ENCODE measurements at regions not wholly inside any gene's neighbourhood (a gene's known extent, or its start where the extent isn't known, plus 50 kb on each side); places are given as distances from the start of the nearest gene placed in this dataset.
A peak's percentile ranks its signal among the peaks of the same experiment; 100 is the strongest.
"Not testable (repeated sequence)": the region's sequence is repeated elsewhere in the genome, so short reads cannot be mapped to it uniquely, and the experiment has no call there.

DNA sequence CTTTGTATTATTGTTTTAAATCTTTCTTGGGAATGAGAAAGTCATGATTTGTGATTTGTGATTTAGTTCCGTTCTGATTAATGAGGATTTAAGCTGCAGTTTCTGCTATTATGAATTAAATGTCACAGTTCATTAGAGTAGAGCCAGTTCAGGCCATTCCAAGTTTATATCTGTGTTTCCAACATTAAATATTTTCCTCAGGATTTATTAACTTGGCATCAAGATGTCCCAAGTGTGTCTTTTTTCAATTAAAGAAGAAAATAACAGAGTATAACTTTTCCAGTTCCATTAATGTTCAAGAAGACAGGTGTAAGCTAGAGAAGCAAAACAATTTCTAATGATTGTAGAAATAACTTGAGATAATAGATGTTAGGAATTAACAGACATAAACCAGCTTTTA is 1183.2 kb upstream of the CELF2 start:
- DNase-seq, result no peak

DNA sequence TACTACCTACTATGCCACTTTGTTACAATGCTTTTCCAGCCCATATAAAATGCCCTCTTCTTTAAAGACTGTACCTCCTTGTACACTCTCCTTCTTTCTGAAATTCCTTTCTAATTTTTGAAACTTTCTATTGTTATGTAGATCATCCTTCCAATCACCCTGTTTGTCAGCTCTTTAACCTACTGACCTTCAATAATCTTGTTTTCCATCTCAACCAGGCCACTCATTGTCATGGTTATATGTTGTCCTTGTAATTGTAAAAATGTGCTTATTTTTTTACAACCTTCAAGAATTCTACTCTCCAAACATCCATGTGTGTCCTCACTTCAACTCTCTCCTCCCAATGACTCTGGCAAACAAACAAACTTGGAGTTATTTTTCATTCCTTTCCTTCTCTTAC is 1172.6 kb upstream of the CELF2 start:
- DNase-seq, result no peak

DNA sequence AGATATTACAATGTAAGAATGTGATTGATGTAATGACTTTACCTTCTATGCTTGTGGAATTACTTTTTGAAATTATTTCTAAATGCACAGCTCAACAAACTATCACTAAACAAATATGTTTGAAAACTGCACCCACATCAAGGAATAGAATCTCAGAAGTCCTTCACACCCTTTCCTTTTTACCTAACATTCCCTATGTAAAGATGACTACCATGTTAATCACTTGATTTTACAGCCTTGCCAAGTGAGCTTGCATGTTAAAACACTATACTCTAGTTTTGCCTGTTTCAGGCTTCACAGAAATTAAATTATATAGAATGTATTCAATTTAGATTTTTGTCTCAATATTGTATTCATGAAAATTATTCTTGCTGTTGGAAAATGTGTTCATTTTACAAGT is 1169.4 kb upstream of the CELF2 start:
- DNase-seq, result no peak

DNA sequence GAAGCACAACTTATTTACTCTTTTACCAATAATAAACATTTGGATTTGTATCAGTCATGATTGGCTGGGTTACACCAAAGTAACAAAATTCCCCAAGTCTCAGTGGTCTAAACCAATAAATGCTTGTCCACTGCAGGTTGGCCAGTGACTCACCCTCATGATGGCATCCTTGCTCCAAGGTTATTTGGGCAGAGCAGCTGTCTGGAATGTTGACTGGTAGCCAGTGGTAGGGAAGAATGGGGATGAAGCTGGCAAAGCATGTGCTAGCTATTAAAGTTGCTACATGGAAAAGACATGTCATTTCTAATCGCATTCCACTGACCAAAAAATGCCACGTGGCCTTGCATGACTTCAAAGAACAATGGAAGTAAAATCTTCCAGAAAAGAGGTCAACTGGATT is 1168.7 kb upstream of the CELF2 start:
- DNase-seq, result no peak

DNA sequence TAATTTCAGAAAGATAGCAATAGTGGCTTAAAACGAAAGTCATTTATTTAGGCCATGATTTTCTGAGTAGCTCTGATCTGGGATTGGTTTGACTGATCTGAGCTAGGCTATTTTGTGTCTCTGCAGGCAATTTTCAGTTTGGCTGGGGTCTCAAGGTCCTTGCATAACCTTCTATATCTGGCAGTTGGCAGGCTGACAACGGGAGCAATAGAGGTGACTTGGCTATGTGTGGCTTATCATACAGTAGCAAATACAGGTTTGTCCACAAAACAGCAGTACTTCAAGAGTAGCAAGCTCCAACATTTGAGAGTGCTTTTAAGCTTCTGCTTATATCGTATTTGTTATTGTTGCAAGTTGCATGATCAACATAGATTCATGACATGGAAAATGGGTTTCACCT is 1167.3 kb upstream of the CELF2 start:
- no peak for DNase-seq

DNA sequence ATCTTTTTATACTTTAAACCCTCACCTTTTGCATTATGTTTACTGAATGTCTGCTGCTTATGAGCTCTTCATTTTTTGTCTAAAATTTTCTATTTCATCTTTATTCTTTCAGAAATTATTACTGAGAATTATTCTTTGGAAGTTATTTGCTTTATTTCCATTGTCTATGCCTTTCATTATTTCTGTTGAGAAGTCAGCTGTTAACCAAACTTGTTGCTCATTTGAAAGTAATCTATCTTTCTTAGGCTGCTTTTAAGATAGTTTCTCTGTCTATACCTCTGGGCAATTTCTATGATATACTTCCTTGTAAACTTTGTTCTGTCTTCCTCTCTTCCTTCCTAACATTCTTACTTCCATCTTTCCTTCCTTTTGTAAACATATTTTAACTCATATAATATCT is 1165.9 kb upstream of the CELF2 start:
- no peak for DNase-seq

DNA sequence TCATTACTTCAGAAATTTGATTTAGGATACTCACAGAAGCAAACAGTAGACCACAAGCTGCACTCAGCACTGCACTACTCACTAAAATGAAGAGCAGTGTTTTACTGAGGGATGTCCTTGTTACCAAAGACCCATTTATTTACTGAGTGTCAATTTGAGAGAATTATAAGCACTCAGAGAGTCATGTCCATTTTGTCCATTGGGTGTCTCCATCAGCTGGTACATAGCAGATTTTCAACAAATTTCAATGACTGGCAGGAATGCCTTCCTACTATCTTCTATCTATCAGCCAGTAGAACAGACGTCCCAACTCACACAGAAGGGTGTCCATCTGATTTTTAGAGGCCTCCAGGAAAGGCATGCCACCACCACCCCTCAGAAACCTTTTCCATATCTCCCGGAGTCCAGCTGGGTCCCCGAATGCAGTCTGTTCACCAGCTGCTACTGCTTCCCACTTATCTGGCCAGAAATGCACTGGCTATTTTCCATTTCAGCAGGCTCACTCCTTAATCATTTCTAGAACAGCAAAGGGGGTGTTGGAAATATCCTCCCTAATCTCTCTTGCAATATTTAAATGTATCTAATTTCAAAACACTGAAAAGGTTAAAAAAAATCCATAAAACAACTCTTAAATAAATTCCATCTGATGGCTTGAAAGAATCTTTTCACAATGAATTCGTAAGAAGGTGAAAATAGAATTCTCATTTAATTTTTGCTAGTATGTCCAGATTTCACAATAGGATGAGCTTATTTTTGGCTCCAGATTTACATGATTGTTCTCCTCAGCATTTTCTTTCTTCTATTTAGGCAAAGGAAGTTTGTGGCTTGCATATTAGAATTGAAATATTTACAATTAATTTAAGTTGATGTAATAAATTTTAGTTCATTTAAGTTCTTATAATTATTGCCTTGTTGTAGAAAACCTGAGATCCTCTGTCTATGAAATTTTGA is 1164.0 kb upstream of the CELF2 start:
- DNase-seq, result no peak

DNA sequence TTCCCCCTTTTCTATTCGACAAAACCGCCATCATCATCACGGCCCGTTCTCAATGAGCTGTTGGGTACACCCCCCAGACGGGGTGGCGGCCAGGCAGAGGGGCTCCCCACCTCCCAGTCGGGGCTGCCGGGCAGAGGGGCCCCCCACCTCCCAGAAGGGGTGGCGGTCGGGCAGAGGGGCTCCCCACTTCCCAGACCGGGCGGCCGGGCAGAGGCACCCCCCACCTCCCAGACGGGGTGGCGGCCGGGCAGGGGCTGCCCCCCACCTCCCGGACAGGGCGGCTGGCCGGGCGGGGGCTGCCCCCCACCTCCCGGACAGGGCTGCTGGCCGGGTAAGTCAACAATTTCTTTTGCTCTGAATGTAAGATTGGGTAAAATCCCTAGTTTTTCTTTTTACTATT is 1162.2 kb upstream of the CELF2 start:
- not testable (repeated sequence) for DNase-seq

DNA sequence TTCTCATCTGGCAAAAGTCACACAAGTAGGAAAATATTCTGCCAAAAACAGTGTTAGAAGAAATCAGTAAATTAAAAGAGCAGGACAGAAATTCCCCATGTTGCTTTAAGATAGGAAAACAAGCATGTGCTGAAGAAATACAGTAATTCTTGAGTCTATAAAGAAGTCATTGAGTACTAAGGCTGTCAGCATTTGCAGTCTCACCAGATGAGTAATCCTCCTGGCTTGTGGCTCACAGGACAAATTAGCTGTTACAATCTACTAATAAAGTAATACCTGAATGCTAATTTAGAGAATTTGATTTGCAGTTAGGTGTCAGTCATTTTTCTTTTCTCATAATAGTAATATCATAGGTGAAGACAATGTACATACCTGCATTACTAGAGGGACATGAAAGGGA is 1158.9 kb upstream of the CELF2 start:
- DNase-seq, result no peak

DNA sequence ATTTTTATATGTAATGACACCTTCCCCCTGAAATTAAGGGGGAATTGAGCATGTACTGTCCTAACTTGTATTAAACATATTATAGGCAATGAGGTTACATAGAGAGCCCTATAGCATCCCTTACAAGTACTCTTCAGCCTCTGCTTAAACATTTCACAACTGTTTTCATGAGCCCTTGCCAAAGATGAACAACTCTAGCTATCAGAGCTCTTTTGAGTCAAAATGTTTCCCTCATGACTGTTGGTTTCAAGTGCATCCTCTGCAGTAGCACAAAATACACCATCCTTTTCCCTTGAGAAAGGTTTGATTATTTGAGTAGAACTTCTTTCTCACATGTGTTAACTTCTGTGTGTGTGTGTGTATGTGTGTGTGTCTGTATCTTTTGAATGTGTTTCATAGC is 1157.6 kb upstream of the CELF2 start:
- no peak for DNase-seq

DNA sequence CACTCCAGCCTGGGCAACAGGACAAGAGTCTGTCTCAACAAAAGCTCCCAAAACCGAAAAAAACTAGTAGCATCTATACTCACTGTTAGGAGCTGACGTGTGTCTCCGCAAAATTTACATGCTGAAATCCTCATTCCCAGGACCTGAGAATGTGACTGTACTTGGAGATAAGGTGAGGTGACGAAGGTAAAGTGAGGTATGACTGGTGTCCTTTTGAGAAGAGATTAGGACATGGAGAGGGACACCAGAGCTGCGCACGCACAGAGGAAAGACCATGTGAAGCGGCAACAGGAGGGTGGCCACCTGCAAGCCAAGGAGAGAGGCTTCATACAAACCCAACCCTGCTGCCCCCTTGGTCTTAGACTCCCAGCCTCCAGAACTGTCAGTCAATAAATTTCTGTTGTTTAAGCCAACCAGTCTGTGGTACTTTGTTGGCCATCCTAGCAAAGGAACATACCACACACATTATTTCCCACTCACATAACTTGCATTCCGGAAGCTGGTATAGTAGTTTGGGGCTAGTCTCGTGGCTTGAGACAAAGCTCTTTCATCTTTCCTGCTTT is 1154.0 kb upstream of the CELF2 start:
- no peak for DNase-seq

DNA sequence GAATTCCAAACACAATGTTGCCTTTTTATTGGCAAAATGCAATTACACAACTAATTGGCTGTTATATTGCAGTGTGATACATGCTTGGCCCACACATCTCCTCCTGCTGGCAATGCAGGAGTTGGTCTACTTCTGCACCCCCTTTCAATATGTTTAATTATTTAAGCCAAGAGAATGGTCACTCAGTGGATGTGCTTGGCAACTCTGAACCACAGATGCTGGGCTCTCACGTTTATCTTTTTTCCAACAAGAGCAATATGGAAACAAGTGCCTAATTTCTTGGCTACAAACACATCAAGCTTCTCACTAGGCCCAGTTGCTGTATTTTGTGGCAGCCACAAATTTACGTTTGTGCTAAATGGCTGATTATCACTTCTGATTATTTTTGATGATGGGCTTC is 1149.2 kb upstream of the CELF2 start:
- DNase-seq, result no peak

DNA sequence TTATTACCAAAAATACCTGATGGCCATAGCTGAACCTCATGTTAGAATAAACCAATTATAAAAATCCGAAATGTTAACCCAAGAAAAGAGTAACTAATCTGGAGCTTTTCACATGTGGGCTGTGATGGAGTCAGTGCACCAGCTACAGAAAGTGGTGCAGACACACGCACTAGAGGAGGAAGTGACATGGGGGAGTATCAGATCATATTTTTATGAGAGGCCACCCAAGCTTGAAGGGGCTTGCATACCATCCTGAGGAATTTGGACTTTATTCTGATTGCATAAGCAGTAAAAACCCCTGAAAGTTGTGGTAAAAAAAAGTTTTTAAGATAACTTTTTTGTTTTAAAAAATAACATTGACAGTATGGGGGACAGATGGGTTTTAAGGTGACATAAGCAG is 1148.5 kb upstream of the CELF2 start:
- no peak for DNase-seq

DNA sequence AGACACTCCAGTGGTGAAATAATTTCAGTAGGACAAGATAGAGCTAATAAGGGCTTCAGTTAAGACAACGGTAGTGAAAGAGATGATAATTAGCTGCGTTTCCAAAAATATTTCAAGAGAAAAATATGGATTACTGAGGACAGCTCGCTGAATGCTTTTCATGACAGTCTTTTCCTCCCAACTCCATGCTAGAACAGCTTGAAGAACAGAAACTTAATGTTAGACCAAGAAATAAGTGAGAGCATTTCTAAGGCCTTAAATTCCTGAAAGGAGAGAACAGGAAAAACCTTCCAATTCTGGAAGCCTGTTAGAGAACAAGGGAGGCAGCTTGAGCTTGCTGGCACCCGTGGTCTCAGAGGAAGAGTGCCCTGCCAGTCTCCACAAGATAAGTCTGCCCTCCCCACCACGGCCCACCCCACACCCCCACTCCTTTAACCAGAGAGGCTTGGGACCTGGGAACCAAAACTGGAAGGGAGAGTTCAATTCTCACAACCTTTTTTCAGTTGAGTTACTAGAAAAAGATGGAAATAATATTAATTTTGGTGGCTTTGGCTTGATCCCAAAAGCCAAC is 1148.0 kb upstream of the CELF2 start:
- DNase-seq, result no peak

DNA sequence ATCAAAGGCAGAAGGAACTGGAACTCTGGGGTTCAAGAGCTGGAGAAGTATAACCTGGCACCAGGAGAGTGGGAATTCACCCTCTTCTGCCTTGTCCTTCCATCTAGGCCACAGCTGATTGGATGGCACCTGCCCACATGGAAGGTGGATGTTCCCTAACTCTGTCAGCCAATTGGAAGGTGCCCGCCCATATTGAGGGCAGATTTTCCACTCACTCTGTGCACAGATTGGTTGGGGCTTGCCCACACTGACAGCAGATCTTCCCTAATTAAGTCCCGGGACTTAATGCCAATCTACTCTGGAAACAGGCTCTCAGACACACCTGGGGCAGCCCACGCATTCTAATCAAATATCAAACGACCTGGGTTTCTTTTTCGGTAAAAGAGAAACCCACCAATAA is 1142.3 kb upstream of the CELF2 start:
- no peak for DNase-seq

DNA sequence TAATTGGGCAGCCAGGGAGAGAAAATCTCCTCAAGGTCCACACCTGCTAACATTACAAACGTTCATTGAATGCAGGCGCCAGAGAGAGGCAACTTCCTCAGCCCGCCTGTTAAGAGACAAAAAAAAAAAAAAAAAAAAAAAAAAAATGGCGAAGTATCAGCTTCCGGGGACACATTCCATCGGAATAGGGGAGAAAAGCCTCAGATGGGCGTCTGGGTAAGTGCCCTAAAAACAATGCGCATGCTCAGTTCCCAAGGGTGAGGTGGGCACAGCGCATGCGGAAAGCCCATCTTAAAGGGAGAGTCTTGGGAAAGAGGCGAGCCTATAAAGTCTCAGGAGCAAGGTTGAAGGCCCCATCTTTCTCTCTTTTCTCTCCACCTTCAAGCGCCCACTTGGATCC is 1139.7 kb upstream of the CELF2 start:
- no peak for DNase-seq

DNA sequence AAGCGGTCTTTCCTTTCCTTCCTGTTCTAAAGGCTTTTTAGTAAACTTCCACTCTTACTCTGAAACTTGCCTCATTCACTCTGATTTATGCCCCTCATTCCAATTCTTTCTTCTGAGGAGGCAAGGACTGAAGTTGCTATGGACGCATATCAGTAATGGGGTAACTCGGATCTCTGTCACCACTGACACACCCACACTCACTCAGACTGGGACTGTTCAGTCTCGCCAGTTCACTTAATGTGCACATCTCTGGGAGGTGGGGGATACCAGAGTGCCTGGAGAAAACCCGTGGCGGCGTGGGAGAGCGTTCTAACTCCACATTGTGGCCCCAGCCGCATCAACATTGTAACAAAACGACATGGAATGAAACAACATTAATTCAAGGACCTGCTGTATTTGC is 1139.3 kb upstream of the CELF2 start:
- no peak for DNase-seq

DNA sequence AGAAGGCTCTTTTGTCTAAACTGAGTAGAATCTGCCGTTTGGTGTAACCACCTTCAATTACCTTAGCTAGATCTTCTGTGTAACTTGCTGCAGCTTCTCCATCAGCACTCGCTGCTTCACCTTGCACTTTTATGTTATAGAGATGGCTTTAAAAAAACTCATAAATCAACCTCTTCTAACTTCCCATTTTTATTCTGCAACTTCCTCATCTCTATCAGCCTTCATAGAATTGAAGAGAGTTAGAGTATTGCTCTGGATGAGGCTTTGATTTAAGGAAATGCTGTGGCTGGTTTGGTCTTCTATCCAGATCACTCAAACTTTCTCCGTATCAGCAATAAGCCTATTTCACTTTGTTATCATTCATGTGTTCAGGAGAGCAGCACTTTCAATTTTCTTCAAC is 1131.9 kb upstream of the CELF2 start:
- no peak for DNase-seq

DNA sequence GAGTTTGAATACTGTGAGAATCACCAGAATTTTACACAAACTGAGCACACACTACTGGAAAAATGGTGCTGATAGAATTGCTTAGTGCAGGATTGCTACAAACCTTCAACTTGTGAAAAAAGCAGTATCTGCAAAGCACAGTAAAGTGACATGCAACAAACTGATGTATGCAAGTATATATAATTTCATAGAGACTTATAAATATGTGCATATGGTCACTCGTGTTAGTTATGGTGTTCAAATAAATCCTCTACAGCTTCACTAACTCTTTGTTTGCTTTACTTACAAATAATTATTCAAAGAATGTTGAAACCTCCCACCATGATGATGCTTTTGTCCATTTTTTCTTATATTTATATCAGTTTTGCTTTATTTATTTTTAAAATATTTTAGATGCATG is 1130.9 kb upstream of the CELF2 start:
- DNase-seq, result no peak

DNA sequence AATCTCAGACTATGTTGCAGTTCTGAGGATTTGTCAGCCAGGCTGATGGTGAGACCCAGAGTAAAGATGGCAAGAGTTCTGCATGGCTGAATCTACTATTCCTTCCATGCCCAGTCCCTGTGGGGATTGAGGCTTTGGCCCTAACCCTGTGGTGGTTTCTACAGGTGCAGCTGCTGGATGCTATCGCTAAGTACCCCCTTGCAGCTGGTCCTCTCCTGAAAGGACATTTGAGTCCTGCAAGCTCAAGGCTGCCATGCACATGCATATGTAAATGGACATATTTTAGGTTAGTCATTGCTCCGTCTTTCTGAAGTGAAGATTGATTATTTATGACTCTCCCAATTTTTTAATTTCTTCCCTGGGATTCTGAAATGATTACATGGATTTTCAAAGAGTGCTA is 1122.2 kb upstream of the CELF2 start:
- peak in 1 of 3 experiments; percentile 54 for DNase-seq

DNA sequence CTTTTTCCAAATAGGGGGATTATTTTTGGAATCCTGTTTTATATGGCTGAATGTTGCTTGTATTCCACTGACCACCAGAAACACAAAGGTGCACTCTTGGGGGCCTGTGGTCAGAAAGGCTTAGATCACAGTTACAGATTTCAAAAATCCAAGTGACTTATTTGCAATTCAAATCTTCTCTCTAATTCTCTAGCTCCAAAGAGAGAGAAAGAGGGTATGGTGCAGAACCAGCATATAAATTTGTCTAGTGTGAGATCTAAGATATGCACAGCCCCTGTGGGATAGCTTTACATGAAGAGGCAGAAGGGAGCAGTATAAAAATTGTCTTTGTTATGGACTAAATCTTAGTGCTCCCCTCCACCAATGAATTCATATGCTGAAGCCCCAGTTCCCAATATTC is 1121.7 kb upstream of the CELF2 start:
- no peak for DNase-seq

DNA sequence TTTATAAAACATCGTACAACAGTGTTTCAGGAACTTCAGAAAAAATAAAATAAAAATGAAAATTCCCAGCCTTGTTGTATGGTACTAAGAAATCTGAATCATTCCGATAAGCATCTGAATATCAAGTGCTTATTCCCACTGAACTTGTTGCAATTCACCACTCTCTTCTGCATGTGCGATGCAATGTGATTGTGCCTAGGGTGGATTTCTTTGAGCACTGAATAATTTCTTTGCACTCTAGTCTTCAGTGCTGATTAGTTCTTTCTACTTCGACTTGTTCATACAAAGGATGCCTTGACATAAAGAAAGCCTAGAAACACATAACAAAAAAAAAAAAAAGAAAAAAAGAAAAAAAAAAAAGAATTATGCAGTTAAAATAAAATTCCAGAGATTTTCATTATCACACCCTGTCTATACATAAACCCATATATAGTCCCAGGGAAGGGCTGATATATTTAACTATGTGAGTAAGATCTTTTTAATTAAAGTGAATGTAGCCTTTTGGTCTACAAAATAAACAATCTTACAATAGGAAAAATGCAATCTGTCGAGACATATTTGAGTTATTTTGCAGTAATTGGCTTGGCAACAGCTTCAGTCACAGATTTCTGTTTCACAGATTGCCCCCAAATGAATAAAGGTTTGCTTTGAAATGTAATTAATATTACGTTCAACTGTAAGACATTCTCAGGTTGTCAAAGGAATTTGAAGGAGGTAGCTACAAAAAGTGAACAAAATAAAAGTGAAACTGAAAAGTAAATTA is 1118.9 kb upstream of the CELF2 start:
- no peak for DNase-seq

DNA sequence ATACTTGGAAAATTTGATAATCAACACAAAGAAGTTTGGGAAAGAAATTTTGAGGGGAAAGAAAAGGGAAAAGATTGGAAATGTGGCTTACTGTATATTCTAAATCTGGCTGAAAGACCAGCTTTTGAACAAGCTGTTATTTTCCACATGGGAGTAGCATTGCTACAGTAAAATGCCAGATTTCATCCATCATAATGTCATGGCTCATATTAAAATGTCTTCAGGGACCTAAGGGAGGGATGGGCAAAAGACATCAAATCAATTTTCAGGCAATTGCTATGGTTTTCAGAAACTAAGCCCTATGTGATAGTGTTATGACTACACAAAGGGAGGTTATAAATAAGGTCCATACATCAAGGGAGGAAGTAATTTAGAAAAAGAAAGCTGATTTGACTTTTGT is 1116.9 kb upstream of the CELF2 start:
- no peak for DNase-seq

DNA sequence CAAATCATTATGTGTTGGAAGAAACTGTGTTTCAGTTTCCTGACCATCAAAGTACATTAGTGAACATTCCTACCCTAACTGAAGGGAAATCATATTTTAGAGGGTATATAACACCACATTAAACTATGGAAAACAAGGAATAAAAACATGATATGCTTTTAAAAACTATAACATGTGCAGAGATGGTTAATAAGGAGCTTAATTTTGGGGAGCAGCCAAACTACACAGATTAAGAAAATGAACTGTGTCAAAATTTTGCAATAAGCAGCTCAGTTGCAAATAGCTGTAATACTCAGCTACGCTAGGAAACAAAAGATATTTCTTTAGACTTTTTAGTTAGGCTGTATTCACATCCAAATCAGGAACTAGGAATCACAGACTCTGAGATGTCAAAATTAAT is 1115.7 kb upstream of the CELF2 start:
- DNase-seq, result no peak

Data from NCI-H1417 (cell line).